ENCODE measurements at regions not wholly inside any gene's neighbourhood (a gene's known extent, or its start where the extent isn't known, plus 50 kb on each side); places are given as distances from the start of the nearest gene placed in this dataset.

DNA sequence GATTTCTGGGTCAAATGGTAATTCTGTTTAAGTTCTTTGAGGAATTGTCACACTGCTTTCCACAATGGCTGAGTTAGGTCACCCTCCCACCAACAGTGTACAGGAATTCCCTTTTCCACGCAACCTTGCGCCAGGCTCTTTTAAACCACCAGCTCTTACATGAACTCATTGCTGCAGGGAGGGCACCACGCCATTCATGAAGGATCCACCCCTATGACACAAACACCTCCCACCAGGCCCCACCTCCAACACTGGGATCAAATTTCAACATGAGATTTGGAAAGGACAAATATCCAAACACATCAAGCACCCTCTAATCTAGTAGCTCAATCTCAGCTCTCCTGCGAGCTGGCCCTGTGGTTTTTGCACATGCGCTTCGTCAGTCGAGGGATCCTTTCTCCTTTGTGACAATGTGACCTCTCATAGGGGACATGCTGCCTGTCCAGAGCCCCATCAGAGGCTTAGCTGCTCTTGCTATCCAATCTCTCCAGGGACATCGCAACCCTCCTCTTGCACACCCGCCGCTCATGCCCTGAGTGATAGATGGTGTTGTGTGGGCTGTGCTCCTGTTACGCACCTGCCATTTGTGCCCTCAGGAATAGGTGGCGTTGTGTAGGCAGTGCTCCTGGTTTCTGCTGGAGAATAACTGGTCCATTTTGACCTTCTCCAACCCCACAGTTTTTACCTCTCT is 328.0 kb downstream of the UQCRFS1 start:
- no peak for DNase-seq (ENCODE audit: low read depth, low spot score)

DNA sequence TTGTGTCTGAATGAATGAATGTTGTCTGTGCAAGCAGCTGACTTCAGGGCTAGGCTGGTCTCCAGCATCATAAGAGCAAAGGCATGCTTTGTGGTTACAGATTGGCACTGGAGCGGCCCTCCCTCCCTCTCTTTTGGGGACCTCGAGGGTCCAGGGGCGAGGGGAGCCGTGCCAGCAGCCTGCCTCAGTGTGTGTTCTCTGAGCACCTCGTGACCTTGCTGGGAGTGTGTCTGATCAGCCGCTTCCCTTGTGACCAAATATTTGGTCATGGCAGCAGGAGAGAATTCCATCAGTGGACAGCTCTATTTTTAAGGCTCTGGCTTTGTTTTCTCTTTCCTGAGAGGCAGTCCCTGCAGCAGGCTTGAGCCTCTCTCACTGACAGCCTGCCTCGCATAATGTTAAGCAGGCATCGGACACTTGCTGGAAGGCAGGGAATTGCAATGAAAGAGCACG is 329.7 kb downstream of the UQCRFS1 start:
- no peak for DNase-seq (ENCODE audit: low read depth, low spot score)

DNA sequence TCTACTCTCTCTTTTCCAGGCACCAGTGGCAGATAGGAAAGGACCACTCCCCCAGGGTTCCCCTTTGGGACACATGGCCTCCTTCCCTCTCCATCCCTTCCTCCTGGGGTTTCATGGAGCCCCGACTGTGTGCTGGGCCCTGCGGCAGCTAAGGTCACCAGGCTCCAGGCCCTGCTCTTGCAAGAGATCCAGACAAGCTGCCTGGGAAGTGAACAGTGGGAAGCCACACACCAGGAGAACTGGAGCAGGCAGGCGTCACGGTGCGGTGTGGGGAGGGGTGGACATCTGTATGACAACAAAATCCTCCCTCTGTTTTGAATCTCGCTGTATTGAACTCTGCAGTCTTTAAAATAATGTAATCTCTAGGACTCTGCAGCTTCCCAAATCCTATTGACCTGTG is 330.1 kb downstream of the UQCRFS1 start:
- no peak for DNase-seq (ENCODE audit: low read depth, low spot score)

DNA sequence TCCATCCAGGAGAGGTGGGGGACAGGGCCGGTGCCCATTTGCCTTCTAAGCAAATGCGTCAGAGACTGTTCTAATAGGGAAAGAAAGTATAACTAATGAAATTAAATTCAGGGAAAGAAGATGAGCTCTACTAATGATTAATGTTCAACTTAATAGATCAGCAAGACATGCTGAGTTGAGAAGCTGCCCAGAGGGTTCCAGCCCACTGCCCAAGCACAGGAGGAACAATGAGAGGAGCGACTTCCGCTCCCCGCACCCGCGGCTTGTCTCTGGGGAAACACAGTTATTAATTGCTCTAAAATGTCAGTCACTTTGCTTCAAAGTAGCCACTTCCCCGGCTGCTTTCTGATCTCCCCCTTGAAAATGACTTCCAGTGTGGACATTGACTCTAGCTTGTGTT is 331.3 kb downstream of the UQCRFS1 start:
- DNase-seq (ENCODE audit: low read depth, low spot score) = no peak

DNA sequence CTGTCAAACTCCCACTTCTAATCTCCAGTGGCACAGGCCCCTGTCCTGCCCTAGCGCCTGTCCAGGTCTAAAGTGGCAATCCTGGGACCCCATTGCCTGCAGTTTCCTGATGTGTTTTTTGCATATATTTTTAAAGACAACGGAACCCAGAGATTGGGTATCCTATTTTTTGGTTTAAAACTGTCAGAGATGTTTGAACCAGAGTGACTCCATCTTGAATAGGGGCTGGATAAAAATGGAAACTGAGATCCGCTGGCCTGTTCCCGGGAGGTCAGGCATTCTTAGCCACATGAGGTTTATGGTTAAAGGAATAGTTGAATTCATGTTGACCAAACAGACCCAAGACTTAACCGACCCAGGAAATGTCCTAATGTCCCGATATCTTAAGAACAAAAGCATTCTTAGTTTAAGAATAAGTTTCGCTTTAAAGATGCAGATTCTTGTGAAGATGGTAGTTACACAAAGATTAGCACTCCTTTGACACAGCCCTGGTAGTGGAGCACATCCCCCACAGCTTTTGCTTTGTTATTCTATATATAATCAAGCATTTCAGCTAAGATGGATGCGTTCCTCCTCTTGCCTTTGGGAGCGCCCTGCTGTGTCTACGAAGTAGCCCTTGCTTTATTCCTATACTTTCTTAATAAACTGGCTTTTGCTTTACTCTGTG is 332.1 kb downstream of the UQCRFS1 start:
- DNase-seq (ENCODE audit: low read depth, low spot score) = peak; percentile 61

DNA sequence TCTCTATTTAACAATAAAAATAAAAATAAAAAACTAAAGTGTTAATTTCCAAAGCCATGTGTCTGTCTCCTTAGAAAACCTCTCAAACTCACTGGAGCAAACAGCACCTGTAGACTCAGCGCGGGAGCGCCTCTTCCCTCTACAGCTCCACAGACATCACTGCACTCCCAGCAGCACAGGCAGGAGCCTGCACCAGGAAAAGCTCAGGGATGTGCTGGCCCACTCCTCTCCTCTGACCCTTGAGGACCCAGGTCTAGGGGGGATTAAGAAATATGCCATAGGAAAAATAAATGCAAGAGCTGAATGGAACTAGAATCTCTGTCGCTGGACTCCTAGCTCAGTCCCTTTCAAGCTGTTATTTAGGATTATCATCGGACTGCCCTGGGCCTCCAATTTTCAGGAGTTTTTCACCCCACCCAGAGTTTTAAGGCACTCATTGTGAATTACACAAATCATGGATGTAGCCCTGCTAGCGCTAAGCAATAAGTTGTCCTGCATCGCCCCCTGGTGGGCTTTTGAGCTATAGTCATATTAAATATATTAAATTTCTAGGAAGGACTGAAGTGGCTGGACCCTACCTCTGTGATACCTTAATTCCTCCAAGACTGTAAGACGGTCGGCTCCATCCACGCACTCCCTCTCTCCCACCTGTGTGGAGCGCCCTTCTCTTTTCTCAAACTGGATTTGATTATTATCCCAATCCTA is 333.9 kb downstream of the UQCRFS1 start:
- DNase-seq (ENCODE audit: low read depth, low spot score) = peak; percentile 50

DNA sequence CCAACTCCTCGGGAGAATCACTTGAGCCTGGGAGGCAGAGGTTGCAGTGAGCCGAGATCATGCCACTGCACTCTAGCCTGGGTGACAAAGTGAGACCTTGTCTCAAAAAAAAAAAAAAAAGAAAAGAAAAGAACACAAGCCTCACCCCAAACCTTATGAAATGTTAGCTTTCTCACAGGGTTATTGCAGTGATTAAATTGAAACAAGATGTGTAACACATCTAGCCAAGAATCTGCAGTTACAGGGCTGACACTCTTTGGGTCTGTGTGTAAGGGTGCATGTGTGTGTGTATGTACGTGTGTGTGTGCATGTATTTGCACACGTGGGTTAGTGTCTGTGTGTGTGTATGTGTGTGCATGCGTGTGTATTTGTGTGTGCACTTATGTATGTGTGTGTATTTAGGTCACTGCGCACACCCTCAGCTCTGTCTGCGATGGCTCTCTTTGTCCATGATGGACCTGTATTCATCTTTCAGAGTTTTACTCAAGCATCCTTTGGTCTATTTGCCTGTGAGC is 336.3 kb downstream of the UQCRFS1 start:
- DNase-seq (ENCODE audit: low read depth, low spot score) = no peak

DNA sequence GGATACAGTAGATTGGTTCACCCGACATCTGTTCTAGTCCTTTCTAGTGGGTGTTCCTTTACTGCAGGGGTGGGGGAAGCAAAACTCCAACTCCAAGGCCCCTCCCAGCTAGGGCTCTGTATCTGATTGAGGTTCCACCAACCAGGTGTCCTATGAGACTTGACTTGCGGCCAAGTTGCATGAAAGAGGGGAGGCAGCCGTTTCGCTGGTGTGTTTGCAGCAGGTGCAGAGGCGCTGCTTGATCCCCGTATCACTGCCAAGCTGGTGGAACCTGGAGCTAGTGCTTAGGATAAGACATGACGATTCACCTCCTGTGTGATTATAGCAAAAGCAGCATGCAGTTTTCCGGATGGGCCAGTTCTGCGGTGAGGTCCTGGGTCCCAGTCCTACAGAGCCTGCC is 338.2 kb downstream of the UQCRFS1 start:
- DNase-seq (ENCODE audit: low read depth, low spot score) = no peak

DNA sequence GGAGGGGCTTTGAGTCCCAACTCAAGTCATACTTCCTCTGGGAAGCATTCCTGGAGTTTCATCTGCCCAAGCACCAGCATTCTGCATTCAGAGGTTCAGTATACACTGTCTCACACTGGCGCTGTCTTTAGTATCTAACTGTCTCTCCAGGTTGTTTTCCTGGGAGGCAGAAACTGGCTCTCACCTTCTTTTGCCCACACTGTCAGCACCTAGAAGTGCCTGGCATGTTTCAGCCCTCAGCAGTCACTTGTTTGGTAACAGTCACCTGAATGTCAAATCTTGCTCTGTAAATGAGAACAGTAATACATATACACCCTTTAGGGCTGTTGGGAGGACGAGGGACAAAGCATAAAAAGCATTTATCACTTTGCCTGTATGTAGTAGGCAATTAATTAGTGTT is 339.6 kb downstream of the UQCRFS1 start:
- no peak for DNase-seq (ENCODE audit: low read depth, low spot score)

DNA sequence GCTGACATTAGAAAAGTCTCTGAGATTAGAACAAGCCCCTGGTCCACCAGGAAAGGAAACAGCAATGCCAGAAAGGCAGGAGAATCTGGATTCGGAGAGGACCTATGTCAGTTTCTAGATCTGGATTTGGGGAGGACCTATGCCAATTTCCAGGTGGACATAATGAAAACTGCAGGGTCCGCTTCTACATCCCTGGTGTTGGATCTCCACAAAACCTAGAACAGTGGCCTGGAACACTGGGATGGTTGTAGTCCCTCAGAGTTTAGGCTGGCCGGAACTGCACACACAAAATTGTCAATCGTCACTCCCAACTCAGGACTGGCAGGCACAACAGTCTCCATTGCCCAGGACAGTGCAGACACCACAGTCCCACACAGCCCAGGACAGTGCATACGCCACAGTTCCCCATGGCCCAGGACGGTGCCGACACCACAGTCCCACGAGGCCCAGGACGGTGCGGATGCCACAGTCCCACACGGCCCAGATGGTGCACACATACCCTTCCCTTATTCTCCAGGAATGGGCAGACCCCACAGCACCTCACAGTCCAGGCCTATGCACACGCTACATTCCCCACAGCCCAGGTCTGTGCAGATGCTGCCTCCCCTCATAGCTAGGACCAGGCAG is 341.7 kb downstream of the UQCRFS1 start:
- DNase-seq (ENCODE audit: low read depth, low spot score) = no peak

DNA sequence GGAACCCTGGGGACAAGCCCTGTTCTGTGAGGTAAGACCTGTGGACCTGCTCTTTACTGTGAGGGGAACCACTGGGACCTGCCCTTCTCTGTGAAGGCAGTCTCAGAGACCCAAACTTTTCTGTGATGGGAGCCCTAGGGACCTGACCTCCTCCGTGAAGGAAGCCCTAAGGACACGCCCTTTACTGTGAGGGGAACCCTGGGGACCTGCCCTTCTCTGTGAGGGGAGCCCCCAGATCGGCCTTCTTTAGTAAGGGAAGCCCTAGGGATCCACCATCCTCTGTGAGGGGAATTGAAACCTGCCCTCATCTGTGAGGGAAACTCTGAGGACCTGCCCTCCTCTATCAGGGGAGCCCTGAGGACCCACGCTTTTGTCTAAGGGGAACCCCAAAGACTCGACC is 343.5 kb downstream of the UQCRFS1 start:
- no peak for DNase-seq (ENCODE audit: low read depth, low spot score)

DNA sequence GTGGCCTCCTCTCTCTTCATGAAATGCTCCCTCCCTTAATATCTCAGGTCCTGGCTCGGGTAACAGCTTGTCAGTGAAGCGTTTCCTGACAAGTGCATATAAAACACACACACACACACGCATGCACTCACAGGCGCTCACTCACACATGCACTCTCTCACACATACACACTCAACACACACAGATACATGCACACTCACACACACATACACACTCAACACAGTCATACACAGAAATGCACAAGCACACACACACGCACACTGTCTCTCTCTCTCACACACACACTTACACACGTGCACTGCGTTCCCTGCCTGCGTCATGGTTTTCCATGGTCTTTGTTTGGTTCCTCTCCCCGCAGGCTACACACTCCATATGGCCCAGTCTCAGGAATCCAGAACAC is 344.1 kb downstream of the UQCRFS1 start:
- no peak for DNase-seq (ENCODE audit: low read depth, low spot score)

DNA sequence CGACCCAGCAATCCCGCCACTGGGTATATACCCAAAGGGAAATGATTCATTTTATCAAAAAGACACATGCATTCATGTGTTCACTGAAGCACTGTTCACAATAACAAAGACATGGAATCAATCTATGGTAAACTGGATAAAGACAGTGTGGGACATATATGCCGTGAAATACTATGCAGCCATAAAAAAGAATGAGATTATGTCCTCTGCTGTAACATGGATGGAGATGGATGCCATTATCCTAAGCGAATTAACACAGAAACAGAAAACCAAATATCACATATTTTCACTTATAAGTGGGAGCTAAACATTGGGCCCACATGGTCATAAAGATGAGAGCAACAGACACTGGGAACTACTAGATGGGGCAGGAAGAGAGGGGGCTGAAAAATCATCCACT is 345.0 kb downstream of the UQCRFS1 start:
- no peak for DNase-seq (ENCODE audit: low read depth, low spot score)

DNA sequence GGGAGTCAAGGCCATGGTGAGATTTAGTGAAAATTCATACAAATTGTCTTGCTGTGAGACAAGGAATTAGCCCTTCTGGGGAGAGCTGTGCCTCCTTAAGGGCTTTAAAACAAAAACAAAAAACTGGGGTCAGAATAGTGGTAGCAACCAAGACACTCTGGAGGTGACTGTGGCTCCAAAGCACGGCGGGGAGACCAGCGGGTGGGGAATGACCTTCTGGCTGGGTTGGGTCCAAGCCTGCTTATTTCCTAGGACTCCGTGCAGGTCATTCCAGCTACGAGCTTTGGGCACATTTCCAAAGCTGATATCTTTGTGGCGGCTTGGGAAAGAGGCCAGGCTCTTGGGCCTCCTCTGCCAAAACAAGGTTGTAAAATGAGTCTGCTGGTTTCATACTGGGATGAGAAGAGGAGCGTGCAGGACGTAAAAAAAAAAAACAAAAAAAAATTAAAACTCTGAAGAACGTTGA is 348.3 kb downstream of the UQCRFS1 start:
- no peak for DNase-seq (ENCODE audit: low read depth, low spot score)

DNA sequence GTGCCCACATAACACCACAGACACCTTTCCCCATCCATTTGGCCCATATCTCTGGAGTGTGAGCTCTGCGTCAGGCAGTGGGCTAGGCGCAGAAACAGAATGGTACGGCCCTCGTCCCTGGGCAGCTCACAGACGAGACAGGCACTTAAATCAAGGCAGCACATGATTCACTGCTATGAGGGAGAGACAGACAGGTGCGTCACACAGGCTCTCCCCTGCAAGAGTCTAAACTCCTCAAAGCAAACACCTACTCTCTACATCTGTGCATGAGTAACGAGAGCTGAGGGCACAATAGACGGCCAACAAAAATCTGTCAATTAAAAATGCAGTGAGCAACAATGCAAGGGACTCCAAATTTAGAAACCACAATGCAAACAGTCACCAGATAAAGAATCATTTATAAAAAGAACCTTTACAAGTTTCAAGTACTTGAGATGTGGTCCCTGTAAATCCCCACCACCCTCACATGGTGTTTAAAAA is 348.9 kb downstream of the UQCRFS1 start:
- no peak for DNase-seq (ENCODE audit: low read depth, low spot score)

DNA sequence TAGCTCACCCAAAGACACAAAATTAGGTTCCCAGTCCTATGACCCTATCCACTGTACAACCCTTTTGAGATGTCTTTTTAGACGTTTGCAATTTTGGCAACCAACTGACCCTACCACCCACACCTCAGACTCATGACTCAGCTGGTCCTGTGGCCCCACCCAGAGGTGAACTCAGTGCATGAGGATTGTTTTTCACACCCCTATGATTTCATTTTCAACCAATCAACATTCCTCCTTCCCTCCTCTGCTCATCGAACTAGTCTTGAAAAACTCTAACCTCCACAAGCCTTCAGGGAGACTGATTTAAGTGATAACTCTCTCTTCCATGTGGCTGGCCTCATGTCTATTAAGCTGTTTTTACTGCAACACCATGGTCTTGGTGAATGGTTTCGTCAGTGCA is 350.7 kb downstream of the UQCRFS1 start:
- DNase-seq (ENCODE audit: low read depth, low spot score) = no peak

DNA sequence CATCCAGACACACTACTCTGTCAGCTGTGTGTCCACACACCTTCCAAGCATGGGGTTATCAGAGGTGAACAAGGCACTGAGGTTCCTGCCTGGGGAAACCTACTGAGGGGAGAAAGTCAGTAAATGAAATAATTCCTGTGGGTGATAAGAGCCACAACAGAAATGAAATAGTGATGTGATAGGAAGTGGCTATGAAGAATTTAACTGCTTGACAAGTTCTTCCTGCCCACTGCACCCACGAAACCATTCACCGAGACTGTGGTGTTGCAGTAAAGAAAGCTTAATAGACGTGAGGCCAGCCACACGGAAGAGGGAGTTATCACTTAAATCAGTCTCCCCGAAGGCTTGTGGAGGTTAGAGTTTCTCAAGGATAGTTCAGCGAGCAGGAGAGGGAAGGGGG is 353.1 kb downstream of the UQCRFS1 start:
- no peak for DNase-seq (ENCODE audit: low read depth, low spot score)

DNA sequence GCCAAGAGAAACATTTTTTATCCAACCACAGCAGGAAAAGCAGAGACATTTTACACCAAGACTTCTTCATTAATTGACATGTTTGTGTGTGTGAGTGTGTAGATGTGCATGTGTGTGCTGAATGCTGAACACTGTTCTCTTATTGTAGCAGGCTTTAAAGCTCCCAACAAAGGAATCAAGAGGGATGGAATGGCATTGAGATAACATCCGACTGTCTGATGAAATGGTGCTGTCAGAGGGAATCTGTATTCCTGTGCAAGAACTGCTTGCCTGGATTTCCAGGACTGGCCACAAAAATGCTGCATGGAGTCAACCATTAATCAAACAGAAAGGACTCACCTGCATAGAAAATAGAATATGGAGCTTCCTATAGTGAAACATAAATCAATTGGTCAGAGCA is 354.0 kb downstream of the UQCRFS1 start:
- no peak for DNase-seq (ENCODE audit: low read depth, low spot score)

DNA sequence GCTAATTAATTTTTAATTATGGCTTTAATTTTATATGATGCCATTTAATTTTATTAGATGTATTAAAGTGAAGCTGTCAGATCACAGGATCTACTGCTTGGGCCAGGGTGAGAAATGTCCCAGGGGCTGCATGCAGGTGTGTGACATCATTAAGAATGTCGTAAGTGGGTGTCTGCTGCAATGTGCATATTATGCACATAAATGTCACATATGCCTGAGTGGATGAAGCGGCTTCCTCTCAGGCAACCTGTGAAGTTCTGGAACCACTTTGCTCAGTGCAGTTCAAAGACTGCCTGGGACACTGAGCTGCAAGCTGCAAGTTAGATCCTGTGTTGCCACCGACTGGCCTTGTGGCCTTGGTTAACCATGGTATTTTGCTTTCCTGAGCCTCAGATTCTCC is 355.0 kb downstream of the UQCRFS1 start:
- no peak for DNase-seq (ENCODE audit: low read depth, low spot score)

DNA sequence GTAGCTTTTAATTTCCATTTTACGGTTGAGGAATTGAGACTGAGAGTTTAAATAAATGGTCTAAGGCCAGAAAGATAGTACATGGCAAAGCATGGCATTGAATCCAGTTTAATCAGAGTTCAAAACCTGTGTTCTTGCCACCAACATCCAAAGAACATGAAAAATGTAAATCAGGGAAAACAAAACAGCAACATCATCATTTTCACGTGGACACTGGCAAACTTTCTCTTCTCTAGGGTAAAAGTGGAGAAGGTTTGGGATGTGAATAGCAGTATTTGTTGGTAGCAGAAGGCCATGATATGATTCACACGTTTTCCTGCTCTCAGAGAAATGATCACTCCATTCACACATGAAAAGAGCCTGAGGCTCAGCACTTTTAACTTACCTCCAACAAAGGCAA is 357.7 kb downstream of the UQCRFS1 start:
- no peak for DNase-seq (ENCODE audit: low read depth, low spot score)

DNA sequence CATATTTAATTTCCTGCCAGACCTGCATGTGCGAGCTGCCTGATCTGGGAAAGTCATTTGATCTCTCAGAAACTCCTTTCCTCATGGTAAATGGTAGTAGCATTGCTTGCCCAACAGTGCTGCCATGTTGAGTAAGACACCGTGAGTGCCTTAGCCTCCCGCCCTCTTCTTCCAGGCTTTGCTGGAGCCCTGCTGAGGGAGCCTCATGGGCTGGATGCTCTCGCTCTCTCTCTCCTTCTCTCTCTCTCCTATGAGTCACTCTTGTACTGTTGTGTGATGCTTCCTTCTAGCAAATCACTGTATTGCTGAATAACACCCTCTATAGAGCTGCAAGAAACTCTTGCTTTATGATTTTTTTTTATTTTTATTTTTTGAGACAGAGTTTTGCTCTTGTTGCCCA is 365.5 kb downstream of the UQCRFS1 start:
- DNase-seq (ENCODE audit: low read depth, low spot score) = no peak

Data from iPS DF 19.7 (cell line).